Femur (tissue), 1 donor: ENCODE measurements at regions not wholly inside any gene's neighbourhood (a gene's known extent, or its start where the extent isn't known, plus 50 kb on each side); places are given as distances from the start of the nearest gene placed in this dataset.

ENCODE experiments used
- DNase-seq: peaks from one replicate; pipeline ENCODE4 v3.0.0-alpha.2; 2017

GRCh38 chr4:187270154-187270553, 546.5 kb upstream of the FAT1 start:
- no peak for DNase-seq

- no peak for DNase-seq
Observed at GRCh38 chr4:187271848-187272247, 548.2 kb upstream of the FAT1 start.

DNA sequence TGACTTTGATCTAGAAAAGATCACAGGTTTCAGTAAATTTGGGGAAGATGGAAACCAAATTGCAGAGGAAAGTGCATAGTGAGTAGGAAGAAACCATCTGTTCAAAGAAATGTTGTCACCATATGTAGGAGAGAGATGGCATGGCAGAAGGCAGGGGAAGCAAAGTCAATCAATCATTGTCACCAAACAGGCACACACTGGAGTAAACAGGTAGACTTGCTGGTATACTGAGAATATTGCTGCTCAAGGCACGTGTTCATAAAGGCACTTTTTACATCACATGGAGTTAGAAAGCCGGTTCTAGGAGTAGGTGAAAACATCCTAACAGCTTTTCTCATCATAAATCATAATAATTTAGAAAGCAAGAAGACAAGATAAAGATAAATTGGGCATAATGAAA, 550.5 kb upstream of the FAT1 start:
- no peak for DNase-seq

- no peak for DNase-seq
Observed at GRCh38 chr4:187276736-187277408, 553.2 kb upstream of the FAT1 start.

GRCh38 chr4:187283201-187283955, 559.7 kb upstream of the FAT1 start:
- DNase-seq, result no peak

DNA sequence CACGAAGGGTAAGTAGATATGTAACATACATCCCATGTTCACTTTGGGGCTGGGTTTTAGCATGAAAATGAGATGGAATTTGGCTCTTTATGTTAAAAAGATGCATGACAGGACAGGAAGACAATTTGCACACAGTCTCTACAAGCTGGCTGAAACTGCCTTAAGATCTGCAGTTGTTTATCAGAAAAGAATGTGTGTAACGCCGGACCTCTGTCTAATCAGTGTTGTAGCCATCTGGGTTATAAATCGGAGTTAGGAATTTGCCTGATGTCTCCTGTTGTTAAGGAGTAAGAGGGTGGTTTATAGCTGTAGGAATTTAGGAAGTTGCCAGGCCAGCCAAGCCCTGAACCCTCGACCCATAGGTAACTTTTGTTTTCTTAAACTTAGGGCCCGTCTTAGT, 562.9 kb upstream of the FAT1 start:
- DNase-seq, result no peak

GRCh38 chr4:187289371-187289770, 565.7 kb upstream of the FAT1 start:
- no peak for DNase-seq

GRCh38 chr4:187294861-187295260, 571.2 kb upstream of the FAT1 start:
- DNase-seq, result no peak

- no peak for DNase-seq
Observed at GRCh38 chr4:187301923-187302322, 578.3 kb upstream of the FAT1 start.

- DNase-seq, result no peak
Observed at GRCh38 chr4:187302457-187303150, 578.9 kb upstream of the FAT1 start.

DNA sequence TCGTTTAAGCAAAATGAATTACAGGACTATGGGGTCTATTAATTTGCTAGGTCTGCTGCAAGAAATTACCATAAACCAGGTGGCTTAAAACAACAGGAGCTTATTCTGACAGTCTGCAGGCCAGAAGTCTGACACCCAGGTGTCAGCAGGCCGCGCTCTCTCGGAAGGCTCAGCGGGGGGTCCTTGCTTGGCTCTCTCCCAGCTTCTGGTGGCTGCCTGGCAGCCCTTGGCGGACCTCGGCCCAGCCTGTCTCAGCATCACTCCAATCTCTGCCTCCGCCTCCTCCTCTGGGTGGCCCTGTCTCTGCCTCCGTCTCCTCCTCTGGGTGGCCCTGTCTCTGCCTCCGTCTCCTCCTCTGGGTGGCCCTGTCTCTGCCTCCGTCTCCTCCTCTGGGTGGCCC, 580.5 kb upstream of the FAT1 start:
- DNase-seq, result no peak

- DNase-seq, result no peak
Observed at GRCh38 chr4:187307131-187307530, 583.5 kb upstream of the FAT1 start.

DNA sequence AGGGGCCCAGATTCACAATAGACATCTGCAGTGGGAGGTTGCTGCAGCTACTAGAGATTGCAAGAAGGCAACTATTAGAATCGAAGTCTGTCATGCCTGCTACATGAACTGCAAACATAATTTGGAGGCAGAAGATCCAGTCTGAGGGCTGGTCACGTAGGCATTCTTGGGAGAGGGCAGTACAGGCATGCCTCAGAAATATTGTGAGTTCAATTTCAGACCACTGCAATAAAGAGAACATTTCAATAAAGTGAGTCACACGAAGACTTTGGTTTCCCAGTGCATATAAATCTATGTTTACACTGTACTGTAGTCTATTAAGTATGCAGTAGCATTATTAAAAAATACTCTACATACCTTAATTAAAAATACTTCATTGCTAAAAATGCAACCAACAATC, 585.8 kb upstream of the FAT1 start:
- DNase-seq, result no peak

GRCh38 chr4:187312299-187312698, 588.6 kb upstream of the FAT1 start:
- no peak for DNase-seq

DNA sequence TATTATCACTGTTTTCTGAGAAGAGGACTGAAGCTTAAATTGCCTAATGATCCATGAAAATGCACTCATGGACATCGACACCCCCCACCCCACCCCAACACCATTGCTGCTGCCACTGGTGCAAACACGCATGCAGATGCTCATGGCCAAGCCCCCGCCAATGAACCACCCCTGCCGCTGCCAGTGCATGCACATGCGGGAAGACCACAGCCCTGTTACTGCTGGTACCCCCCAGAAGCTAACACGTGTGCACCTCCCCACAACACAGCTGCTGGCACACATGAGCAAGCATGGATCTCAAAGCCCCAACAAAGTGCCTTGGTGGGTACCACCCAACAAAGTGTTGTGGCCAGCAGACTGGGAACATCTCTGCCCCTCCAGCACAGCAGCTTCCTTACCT, 594.1 kb upstream of the FAT1 start:
- no peak for DNase-seq

DNA sequence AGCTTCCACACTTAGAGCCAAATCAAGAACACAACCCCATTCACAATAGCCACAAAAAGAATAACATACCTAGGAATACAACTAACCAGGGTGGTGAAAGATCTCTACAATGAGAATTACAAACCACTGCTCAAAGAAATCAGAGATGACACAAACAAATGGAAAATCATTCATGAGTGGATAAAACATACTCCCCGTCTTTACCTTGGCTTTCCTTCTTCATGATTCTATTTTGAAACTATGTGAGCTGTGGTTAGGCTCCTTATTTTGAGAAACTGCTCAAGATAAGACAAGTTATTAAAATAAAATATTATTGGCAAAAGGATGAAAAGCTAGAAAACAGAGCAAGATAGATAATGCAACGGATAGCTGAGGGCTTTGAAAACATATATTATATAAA, 598.1 kb upstream of the FAT1 start:
- no peak for DNase-seq

DNA sequence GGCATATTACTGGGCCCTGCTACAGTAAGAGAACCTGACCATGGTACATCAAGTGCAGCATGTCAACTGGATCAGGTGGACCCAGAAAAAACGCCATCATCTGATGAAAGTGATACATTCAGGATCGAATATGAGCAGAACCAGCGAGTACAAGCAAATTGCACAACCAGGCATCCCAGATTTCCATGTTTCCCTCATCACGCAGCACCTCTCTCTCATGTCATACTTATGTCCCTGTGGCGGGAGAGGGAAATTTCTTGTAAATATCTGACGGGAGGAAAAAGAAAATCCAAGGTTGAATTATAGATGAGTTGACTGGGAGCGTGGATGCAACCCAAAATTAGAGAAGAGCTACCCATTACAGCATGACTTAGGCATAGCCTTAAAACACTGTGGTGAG, 608.5 kb upstream of the FAT1 start:
- DNase-seq, result no peak

GRCh38 chr4:187333151-187333550, 609.5 kb upstream of the FAT1 start:
- DNase-seq, result no peak

DNA sequence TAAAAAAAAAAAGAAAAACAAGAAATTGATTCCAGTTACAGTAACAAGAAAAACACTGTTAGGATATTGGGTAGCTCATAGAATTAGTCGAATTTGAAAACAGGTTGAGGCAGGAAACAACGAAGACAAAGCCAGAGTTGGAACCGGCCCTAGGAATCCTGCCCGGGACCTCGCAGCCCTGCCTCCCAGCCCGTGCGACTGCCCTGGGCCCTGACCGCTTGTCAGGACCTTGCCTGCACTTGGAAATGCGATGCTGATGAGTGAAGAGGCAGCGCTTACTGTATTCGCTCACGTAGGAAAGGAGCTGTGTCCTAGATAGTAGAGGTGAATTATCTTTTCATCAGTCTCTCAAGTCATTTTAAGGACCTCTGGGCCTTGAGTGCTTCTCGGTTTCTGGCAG, 611.7 kb upstream of the FAT1 start:
- no peak for DNase-seq

DNA sequence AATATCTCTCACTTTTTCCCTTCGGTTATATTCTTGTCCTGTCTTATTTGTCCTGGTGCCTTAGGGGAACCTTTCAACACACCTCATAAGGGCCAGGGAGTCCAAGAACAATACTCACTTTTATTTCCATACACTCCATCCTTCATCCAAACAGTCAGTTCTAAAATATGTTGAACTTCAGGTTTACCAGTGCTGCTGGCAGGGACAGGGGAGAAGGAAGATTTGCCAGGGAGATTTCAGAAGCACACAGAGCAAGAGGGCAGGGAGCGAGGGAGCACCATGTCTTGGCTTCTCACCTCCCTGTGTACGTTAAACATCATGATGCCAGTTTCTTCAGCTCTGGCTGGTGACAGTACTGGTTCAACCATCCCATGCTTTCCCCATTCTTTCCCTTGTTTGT, 631.1 kb upstream of the FAT1 start:
- DNase-seq, result no peak

DNA sequence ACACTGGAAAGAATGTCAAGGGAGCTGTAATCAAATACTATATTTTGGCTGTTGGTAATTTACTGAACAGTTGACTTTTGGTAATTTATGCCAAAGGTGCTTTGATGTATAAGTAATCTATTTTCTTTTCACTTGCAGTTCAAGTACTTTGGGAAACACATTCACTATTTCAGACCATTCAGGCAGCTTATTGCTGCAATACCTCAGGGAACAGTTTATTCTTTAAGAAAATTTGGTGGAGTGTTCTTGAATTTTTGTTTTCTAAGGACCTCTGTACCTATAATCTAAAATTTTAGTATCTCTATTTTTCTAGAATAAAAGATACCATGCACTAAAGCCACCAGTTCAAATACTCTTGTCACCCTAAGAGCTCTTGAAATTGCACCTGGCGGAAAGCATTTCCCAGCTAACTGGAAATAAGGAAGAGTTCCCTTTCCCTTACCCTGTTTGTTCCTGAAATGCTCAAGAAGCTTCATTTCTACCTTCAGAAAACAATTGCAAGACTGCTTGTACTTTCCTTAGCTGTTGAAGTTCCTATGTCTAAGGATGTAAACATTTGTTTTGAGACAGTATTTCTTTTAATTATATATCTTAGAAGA, 633.5 kb upstream of the FAT1 start:
- no peak for DNase-seq

DNA sequence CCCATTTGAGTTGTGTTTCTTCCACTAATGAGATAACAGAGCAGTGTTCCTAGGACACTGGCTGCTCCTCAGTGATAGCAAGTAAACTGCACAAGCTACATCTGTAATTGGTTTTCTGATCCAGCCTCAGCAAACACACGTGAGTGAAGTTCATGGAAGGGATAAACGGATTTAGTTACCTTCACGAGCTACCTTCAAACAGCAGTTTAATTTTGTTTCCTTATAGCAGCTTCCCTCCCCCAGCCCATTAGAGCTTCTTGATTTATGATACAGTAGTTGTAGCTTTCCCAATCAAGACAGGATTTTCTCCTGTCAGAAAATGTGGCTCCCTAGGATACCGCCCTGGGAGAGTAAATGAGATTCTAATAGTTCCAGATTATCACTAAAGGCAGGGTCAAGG, 634.2 kb upstream of the FAT1 start:
- no peak for DNase-seq

DNA sequence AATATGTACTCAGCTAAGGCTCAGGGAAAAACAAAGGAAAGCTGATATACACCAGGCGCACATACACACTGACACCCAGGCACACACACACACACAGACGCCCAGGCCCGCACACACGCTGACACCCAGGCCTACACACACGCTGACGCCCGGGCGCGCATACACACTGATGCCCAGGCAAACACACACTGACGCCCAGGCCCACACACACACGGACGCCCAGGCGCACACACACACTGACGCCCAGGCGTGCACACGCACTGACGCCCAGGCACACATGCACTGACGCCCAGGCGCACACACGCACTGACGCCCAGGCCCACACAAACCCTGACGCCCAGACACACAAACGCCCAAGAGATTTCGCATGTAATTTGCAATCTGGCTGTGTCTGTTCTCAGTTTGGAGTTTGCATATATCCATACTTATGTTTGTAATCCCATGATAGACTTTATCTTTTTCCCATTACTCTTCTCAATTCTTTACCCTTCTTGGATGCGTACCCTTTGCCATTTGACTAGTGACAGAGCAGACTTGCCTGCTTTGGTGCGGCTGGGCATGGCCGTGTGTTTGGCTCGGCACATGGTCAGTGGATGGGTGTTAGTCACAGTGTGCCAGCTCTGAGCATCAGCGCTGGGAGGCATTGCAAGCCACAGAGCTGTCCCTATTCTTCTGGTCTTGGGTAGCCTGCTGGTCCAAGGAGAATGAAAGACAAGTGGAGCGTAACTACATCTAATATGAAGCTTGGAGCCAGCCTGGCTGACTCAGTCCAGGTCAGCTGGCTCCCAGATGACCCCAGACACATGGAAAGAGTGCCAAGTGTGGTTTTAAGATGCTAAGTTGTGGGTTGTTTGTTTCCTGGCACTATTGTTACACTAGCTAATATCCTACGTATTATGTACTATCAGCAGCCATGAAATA, 632.4 kb upstream of the ZFP42 start:
- DNase-seq, result no peak
